Endothelial cell (in vitro differentiated cells): ENCODE measurements at regions not wholly inside any gene's neighbourhood (a gene's known extent, or its start where the extent isn't known, plus 50 kb on each side); places are given as distances from the start of the nearest gene placed in this dataset.

Source experiments
- DNase-seq: peaks from one replicate; pipeline ENCODE4 v3.0.0; 2021; ENCODE audit warnings: low spot score
- H3K27ac Mint-ChIP-seq: one replicate; pipeline ENCODE4 v1.8.0; 2021; ENCODE audit warnings: mixed read lengths, inconsistent platforms; ENCODE audit not compliant: unreplicated experiment
- H3K27me3 Mint-ChIP-seq: one replicate; pipeline ENCODE4 v1.8.0; 2021; ENCODE audit warnings: mild to moderate bottlenecking, moderate library complexity, mixed read lengths, inconsistent platforms; ENCODE audit not compliant: unreplicated experiment
- H3K36me3 Mint-ChIP-seq: one replicate; pipeline ENCODE4 v1.8.0; 2021; ENCODE audit warnings: mild to moderate bottlenecking, low read depth, mixed read lengths, inconsistent platforms; ENCODE audit not compliant: unreplicated experiment
- H3K4me1 Mint-ChIP-seq: one replicate; pipeline ENCODE4 v1.8.0; 2021; ENCODE audit warnings: mild to moderate bottlenecking, mixed read lengths, inconsistent platforms; ENCODE audit not compliant: unreplicated experiment
- H3K4me3 Mint-ChIP-seq: one replicate; pipeline ENCODE4 v1.8.0; 2021; ENCODE audit warnings: mild to moderate bottlenecking, mixed read lengths, inconsistent platforms; ENCODE audit not compliant: unreplicated experiment
- H3K9me3 Mint-ChIP-seq: one replicate; pipeline ENCODE4 v1.8.0; 2021; ENCODE audit warnings: mixed read lengths, inconsistent platforms; ENCODE audit not compliant: unreplicated experiment
- CTCF ChIP-seq: fragments of 200-600 bp; sonication (generic); IDR thresholded peaks from one replicate; pipeline ENCODE4 v1.5.0; 2021; ENCODE audit warnings: antibody characterized with exemption; ENCODE audit not compliant: unreplicated experiment

- H3K4me3 Mint-ChIP-seq: no peak overlapping the region
- no peaks in the 10 kb centered on the region for H3K9me3 Mint-ChIP-seq
- no peak for DNase-seq
- H3K27ac Mint-ChIP-seq: no peak overlapping the region
- H3K36me3 Mint-ChIP-seq: no peaks in the 10 kb centered on the region
- no peak for TF ChIP-seq CTCF
- H3K27me3 Mint-ChIP-seq: no peaks in the 10 kb centered on the region
- H3K4me1 Mint-ChIP-seq: no peaks in the 10 kb centered on the region
Measured at GRCh38 chr13:33464345-33464744, 178.8 kb upstream of the STARD13 start.

GRCh38 chr13:33466262-33466661 lies 180.7 kb upstream of the STARD13 start:
- H3K27me3 Mint-ChIP-seq: no peaks in the 10 kb centered on the region
- no peak overlapping the region for H3K27ac Mint-ChIP-seq
- H3K4me3 Mint-ChIP-seq: no peak overlapping the region
- no peaks in the 10 kb centered on the region for H3K4me1 Mint-ChIP-seq
- DNase-seq: no peak
- no peaks in the 10 kb centered on the region for H3K9me3 Mint-ChIP-seq
- TF ChIP-seq CTCF: no peak
- H3K36me3 Mint-ChIP-seq: no peaks in the 10 kb centered on the region

GRCh38 chr13:33467556-33467955 lies 182.0 kb upstream of the STARD13 start:
- Mint-ChIP-seq H3K27me3 (no peaks in the 10 kb centered on the region), H3K27ac (no peak overlapping the region), H3K36me3 (no peaks in the 10 kb centered on the region), H3K9me3 (no peaks in the 10 kb centered on the region), H3K4me1 (no peaks in the 10 kb centered on the region), H3K4me3 (no peak overlapping the region)
- DNase-seq: no peak
- no peak for TF ChIP-seq CTCF

DNA sequence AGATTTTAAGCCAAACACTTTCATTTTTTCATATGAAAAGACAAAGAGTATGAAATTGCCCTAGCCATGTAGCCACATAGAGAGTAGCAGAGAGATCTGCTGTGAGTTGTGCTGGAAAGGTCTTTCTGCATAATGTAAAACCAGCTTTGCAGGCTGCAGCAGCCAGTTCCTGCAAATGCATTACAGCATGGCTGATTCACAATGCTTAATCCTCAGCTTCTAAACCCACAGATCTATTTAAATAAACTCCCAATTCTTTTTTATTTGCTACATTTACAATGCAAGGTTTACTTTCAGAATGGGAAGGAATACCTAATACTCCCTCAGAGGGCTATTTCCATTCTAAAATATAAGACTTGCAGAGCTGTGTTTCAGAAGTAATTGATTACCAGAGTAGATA lies 185.6 kb upstream of the STARD13 start:
- H3K4me1 Mint-ChIP-seq: no peaks in the 10 kb centered on the region
- peaks cover 6% of the 10 kb centered on the region for H3K36me3 Mint-ChIP-seq
- no peaks in the 10 kb centered on the region for H3K27me3 Mint-ChIP-seq
- H3K4me3 Mint-ChIP-seq: no peak overlapping the region
- no peak overlapping the region for H3K27ac Mint-ChIP-seq
- no peak for DNase-seq
- TF ChIP-seq CTCF: no peak
- no peaks in the 10 kb centered on the region for H3K9me3 Mint-ChIP-seq

DNA sequence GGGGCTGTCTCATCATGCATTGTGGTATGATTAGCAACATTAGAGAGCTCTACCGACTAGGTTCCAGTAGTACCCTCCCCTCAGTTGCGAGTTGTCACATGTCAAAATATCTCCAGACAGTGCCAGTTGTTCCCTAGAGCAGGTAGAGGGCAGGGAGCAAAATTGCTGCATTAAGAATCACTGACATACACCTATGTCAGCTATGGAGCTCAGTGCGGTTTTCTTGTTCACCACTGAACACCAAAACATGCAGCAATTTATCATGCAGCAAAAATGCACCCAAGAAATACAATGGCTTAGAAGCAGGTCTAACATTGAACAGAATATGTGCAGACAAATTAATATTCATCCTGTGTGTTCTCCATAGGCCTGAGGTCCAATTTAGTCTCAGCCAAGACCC lies 186.9 kb upstream of the STARD13 start:
- H3K36me3 Mint-ChIP-seq: peaks cover 9% of the 10 kb centered on the region
- peaks cover 7% of the 10 kb centered on the region for H3K9me3 Mint-ChIP-seq
- H3K27ac Mint-ChIP-seq: no peak overlapping the region
- peaks cover under 1% of the 10 kb centered on the region for H3K27me3 Mint-ChIP-seq
- H3K4me1 Mint-ChIP-seq: no peaks in the 10 kb centered on the region
- no peak overlapping the region for H3K4me3 Mint-ChIP-seq
- TF ChIP-seq CTCF: no peak
- no peak for DNase-seq
